Left forelimb (tissue), 1 donor: ENCODE measurements at regions not wholly inside any gene's neighbourhood (a gene's known extent, or its start where the extent isn't known, plus 50 kb on each side); places are given as distances from the start of the nearest gene placed in this dataset.

Experiments
- DNase-seq: peaks from one replicate; pipeline ENCODE4 v3.0.0-alpha.2; 2018; ENCODE audit warnings: low spot score

GRCh38 chr1:87683196-87683956 is 354.7 kb downstream of the LMO4 start:
- DNase-seq = no peak

DNA sequence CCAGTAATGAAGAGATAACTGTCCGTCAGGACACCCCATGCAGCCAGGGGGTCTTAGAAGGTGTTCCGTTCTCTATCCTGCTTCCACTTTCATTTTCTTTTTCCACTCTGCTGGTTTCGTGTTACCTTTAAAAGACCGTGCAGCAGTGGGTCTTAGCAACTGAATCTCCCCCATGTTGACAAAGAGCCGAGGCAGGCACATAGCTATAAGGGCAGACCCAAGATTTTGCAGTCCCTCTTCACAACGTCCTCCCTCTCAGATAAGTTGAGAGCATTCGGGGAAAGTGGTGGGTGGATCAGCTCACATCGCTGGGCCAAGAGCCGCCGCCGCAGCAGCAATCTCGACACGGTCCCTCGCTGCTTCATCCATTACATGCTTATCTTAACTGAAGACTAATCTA is 355.5 kb downstream of the LMO4 start:
- peak; percentile 66 for DNase-seq

DNA sequence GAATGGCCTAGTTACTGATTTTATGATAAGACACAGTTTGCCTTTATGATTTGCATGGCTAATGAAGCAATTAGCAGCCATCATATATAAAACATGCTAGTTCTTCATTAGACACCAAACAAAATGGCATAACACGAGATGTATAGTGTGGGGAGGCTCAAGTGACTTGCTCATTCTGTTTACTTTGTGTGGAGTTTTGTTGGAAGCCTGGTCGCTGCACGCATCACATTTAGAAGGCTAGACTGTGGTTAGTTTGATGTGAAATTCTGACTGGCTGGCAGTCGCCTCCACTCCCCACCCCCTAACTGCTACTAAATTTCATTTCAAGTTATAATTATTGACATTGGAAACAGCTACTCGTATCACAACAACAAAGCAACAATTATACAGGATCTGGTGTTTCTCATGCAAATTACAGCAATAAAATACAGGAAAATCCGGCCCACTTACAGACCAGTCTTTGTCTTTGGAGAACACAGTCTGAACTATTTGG is 356.1 kb downstream of the LMO4 start:
- no peak for DNase-seq

DNA sequence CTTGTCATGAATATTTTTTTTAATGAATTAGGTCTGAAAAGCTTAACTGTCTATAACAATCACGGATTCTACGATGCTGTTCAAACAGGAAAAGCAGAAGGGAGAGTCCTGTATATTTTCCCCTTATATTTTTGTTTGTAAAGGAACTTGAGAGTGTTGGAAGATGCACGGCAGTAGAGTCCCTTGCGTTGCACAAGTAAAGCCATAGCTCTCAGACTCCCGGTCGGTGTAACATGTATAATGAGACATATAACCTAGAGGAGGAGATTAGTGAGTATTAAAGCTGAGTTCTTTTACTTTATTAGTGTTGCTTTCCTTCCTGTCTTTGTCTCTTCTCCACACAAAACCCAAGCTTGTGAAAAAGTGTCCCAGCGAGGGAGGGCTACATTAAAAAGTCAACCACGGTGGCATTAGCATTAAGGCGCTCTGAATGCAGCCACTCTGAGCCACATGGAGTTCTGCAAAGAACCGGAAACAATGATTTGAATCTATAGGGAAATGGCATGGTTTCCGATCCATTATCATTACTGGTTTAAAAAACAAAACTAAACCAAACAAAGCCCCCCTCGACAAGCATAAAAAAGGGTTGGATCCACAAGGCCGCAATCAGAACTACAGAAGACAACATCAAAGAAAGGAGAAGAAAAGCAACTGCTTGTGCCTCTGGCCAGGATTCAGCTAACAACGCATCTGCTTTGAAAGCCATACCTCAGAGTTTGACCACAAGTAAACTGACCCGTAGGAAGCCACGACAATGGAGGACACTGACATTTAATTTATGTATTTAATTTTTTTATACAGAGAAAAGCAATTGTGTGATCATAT is 356.8 kb downstream of the LMO4 start:
- DNase-seq = no peak

DNA sequence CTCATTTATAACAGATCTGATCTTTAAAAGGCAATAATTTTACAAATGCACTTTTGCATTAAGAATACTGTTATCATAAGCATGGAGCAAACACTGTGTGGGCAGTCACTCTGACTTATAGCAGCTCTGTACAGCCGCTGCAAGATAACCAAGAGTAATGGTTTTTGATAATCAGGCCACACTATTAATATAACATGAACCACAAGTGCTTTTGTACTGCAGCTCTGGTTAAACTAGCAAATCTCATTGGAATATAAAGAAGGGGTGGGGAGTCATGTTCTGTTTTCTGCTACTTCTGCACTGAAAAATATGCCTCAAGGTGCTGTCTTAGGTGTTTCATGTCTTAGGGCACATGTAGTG is 357.4 kb downstream of the LMO4 start:
- DNase-seq = no peak

- DNase-seq = no peak
Observed at GRCh38 chr1:87686671-87687070, 358.0 kb downstream of the LMO4 start.

DNA sequence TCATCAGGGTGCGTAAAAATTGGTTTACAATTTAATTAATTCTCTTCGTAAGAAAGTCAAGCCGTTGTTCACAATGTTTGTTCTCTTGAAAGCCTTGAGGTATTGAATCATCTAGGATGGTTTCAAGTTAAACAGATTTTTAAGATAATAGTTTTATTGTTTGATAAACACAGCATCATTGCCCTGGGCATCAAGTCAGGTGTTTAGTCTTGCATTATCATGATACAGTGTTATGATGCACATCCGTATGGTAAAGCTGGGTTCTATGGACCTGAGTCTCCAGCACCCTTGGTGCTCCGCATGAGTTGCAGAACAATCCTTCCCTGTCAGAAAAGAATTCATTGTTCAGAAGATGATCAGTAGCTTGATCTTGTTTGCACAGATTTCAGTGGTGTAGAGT is 359.5 kb downstream of the LMO4 start:
- DNase-seq = no peak

DNA sequence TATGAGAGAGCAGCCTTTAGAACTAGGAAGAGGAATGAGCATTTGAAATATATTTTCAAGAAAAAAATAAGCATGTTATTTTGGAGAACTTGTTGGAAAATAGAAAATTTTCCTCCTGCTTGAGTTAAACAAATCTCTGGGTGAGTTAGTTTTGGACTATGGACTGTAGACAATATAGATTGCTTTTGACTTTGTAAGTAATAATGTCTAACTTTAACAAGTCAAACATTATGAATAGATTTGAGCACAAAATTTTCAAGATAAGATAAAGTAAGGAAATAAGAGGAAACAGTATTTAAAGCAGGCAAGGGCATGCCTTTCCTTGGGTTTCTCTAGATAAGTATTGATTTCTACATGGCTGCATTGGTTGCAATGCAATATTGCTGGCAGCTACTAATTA is 360.8 kb downstream of the LMO4 start:
- DNase-seq = no peak

- no peak for DNase-seq
Observed at GRCh38 chr1:87696483-87696882, 367.8 kb downstream of the LMO4 start.

- no peak for DNase-seq
Observed at GRCh38 chr1:87702455-87702854, 373.8 kb downstream of the LMO4 start.

DNA sequence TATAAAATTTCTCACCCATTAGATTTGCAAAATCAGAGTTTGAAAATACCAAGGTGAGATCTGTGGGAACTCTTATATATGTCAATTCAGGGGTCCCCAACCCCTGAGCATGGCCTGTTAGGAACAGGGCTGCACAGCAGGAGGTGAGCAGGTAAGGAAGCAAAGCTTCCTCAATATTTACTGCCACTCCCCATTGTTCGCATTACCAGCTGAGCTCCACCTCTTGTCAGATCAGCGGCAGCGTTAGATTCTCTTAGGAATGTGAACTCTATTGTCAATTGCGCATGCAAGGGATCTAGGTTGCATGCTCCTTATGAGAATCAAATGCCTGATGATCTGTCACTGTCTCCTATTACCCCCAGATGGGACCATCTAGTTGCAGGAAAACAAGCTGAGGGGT is 376.6 kb downstream of the LMO4 start:
- no peak for DNase-seq

DNA sequence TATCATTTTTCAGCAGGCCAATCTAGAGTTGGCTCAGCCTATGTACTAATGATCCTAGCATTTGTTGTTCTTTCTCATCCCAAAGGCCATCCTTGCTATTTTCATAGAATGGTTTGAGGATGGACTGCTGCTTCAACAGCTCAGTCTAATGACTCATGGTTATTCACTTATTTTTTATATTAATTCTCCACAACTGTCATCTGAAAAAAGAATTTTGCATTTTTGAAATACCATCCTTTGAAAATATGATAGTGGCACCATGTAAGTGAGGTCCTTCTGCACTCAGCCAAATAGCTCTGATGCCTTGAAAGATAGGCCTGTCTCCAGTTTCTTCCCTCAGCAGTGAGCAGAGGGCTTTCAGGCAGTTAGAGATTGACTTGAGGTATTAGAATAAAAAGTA is 377.5 kb downstream of the LMO4 start:
- DNase-seq = no peak

DNA sequence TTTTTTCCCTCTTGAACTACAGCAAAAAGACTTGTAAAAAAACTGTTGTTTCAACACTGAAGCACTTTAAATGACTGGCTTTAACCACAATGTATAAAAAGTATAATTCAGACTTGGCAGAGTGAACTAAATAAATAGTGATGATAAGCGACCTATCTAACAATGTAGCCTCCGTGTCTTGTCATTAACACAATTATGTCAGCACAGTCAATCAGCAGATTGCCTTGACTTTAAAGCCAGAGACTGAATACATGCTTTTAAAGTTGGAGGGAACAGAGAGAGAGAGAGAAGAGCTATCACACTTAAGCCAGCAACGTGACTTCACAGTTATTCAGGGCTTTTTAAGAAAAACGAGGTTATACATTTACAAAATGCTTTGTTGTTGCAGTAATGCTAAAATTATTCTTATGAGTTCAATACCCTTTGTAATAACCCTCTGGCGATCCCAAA is 378.1 kb downstream of the LMO4 start:
- DNase-seq = no peak

DNA sequence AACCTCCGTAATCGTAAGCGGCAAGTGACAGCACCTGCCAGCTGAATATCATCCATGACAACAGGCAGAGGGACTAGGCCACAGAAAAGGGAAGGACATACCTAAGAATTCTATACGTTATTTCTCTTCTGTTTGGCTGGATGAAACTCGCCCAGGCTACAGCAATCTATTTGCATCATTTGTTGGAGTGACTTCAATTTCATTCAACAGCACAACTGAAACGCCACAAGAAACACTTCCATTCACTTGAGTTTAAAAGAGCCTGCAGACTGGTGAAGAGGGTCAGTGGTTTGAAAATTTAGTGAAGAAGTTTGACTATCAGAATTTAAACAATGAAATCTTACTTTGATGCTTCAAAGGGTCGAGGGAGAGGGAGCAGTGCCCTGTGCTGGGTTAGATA is 378.7 kb downstream of the LMO4 start:
- DNase-seq = no peak

DNA sequence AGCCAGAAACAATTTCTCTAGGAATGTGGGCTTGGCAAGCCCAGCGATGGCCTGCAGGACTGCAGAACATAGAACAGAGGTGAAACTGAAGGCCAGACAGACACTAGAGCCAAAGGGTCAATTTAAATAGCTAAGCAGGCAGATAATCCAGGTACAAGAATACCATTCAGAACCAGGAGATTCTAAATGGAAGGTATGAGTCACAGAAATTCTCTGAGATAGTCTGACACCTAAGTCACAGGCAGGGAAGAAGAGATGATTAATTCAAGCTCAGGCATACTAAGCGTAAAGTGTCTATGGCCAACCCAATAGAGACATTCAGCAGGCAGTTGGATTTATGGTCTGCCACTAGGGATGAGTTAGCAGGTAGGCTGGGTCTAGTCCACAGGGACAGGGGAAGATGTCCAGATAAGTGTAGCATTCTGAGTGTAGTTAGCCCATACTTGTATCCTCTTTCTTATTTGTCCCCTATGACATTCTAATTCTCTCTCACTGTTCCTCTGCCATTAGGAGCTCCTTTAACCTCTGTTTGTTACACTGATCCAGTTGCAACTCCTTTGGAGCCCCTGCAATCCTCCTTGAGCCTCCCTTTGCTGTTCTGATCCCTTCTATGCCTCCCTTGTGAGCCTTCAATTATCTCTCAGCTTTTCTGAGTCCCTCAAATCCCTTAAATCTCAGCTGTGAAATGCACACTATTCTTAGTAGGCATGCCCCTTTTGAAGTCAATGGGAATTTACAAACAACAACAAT is 383.8 kb downstream of the LMO4 start:
- DNase-seq = no peak

GRCh38 chr1:87714278-87714677 is 385.6 kb downstream of the LMO4 start:
- DNase-seq = no peak

DNA sequence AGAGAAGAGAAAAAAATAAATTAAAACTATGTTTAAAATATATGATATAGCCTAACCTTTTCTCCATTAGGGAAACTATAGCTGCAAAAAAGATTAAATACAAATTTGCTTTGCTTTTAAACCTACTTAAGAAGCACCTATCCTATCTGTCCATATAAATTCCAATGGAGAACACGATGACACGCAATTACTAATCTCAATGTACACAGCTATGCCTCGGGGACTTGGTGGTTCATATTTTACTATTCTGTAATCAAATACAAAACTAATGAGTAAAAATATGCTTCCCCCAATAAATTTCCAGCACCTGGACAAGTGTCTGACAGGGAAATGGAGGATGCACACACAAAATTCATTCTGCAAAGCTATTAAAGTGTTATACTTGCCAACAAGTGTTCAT is 386.4 kb downstream of the LMO4 start:
- no peak for DNase-seq

DNA sequence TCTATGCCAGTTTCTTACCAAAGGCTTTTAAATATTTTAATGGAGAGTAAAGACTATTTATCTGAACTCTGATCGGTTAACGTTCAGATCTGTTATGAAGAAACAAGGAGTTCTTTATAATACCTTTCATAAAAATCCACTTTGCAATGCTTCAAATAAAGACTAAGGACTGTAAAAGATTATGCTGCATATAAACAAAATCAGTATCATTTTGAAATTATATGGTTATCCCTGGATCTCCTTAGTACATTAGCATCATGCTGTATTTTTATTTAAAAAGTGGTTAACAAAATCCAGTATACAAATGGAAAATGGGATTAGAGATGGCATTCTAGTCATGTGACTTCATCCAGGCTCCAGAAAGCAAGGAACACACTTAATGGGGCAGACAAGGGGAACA is 386.8 kb downstream of the LMO4 start:
- no peak for DNase-seq

DNA sequence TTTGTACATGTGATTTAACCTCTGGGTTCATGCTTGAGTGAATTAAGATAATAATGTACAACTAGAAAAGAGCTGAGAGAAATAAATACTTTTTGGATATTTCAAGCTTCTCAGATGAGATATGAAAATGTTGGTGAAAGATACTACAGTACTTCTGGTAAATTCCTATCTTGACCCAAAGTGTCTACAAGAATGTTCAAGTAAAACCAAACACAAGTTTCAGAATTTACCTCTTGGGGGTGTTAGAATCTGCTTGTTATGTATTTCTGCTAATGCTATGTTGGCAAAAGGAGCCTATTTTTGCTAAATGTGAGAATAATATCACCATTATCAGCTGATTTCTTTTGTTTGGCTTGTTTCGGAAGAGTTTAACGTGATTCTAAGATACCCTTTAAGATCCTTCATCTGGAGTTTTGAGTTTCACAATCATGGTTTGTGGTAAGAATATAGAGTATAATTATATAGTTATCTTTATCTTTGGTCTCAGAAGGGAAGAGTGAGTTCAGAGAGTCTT is 388.5 kb downstream of the LMO4 start:
- DNase-seq = no peak

DNA sequence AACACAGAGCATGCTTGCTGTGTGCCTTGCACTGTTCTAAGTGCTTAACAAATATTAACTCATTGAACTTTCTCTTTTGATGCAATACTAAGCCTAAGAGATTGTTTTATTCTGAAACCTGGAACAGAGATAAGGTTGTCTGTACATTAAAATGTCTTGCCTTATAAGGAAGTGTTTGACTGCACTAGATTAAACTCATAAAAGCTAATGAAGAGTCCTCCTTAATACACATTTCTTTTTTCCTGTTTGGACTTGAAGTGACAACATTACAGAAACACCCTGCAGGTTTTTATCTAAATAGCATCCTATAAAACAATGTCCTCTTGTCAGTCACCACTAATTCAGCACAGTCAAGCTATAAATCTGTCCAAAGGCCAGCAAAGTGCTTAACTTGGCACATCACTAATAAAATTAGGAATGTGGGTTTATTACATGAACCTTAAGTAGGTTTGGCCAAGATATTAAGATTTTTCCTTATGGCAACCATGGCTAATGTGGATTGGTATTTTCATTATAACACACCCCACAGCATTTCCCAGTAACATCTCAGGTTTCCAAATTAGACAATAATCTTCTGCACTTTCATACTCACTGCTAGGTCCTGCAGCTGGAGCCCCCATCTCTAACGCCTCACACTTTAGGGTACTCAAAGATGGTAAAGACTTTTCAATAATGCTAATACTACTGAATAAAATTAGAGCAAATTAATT is 389.7 kb downstream of the LMO4 start:
- no peak for DNase-seq

- no peak for DNase-seq
Observed at GRCh38 chr1:87719658-87720057, 391.0 kb downstream of the LMO4 start.

DNA sequence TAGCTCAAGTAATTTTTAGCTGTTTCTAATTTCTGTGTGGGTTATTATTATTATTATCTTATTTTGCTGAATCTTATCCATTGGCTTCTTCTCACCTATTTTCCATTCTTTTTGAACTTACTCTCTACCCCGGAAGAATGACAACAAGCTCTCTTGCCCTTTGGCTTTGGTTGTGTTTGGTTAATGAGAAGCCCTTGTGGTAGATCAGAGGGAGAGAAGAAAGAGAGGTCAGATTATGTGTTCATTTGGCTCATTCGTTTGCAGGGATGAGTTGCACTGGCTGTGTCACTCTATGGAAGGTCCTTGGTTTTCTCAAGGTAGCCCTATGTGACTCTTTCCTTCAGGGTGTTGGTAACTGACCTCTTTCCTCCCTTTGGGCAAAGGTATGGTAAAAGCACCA is 391.9 kb downstream of the LMO4 start:
- no peak for DNase-seq
